ENCODE measurements at regions not wholly inside any gene's neighbourhood (a gene's known extent, or its start where the extent isn't known, plus 50 kb on each side); places are given as distances from the start of the nearest gene placed in this dataset.
"Not testable (repeated sequence)": the region's sequence is repeated elsewhere in the genome, so short reads cannot be mapped to it uniquely, and the experiment has no call there.

DNA sequence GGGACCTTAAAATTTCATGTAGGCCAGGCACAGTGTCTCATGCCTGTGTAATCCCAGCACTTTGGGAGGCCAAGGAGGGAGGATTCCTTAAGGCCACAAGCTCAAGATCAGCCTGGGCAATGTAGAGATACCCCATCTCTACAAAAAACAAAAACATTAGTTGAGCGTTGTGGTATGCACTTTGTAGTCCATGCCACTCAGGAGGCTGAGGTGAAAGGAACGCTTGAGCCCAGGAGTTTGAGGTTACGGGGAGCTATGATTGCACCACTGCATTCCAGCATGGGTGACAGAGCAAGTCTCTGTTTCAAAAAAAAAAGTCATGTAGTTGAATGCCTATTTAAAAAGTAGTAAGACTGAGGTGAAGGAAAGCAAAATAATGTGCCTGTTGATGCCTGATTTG is 83.5 kb downstream of the TTC6 start:
- H3K9me3 Mint-ChIP-seq (ENCODE audit: low read depth): no peaks in the 10 kb centered on the region
- no peak for DNase-seq (ENCODE audit: low spot score)
- TF ChIP-seq, protein P1, sequence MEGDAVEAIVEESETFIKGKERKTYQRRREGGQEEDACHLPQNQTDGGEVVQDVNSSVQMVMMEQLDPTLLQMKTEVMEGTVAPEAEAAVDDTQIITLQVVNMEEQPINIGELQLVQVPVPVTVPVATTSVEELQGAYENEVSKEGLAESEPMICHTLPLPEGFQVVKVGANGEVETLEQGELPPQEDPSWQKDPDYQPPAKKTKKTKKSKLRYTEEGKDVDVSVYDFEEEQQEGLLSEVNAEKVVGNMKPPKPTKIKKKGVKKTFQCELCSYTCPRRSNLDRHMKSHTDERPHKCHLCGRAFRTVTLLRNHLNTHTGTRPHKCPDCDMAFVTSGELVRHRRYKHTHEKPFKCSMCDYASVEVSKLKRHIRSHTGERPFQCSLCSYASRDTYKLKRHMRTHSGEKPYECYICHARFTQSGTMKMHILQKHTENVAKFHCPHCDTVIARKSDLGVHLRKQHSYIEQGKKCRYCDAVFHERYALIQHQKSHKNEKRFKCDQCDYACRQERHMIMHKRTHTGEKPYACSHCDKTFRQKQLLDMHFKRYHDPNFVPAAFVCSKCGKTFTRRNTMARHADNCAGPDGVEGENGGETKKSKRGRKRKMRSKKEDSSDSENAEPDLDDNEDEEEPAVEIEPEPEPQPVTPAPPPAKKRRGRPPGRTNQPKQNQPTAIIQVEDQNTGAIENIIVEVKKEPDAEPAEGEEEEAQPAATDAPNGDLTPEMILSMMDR (IDR thresholded peaks at IDR 0.05): no peak
- H3K27me3 Mint-ChIP-seq (ENCODE audit: low read depth): peaks cover 25% of the 10 kb centered on the region
- H3K4me1 Mint-ChIP-seq (ENCODE audit: low read depth): no peaks in the 10 kb centered on the region
- H3K27ac Mint-ChIP-seq (ENCODE audit: unreplicated experiment): no peak overlapping the region
- no peak overlapping the region for H3K4me3 Mint-ChIP-seq (ENCODE audit: unreplicated experiment)
- H3K36me3 Mint-ChIP-seq (ENCODE audit: low read depth): no peaks in the 10 kb centered on the region

DNA sequence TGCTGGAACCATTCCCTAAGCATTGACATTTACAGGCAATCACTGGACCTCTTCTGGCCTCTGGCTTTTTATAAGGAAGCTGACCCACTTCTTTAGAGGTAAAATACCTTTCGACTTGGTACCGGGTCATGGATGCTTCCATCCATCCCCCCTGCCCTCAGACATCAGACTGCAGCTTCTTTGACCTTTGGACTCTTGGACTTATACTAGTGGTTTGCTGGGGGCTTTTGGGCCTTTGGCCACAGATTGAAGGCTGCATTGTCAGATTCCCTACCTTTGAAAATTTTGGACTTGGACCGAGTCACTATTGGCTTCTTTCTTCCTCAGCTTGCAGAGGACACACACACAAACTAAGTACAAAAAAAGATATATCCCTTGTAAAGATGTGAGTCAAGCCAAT is 86.1 kb downstream of the TTC6 start:
- TF ChIP-seq, protein P1 (IDR thresholded peaks at IDR 0.05): no peak
- Mint-ChIP-seq H3K9me3 (ENCODE audit: low read depth) (peaks cover 2% of the 10 kb centered on the region), H3K27ac (ENCODE audit: unreplicated experiment) (no peak overlapping the region)

DNA sequence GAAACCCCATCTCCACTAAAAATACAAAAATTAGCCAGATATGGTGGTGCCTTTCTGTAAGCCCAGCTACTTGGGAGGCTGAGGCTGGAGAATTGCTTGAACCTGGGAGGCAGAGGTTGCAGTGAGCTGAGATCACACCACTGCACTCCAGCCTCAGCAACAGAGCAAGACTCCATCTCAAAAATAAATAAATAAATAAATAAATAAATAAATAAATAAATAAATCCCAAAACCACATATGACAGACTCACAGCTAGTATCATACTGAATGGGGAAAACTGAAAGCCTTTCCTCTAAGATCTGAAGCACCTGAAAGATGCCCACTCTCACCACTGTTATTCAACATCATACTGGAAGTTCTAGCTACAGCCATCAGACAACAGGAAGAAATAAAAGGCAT is 97.3 kb downstream of the TTC6 start:
- H3K9me3 Mint-ChIP-seq (ENCODE audit: low read depth): peaks cover 23% of the 10 kb centered on the region
- H3K27ac Mint-ChIP-seq (ENCODE audit: unreplicated experiment); H3K36me3 Mint-ChIP-seq (ENCODE audit: low read depth); DNase-seq (ENCODE audit: low spot score); H3K4me1 Mint-ChIP-seq (ENCODE audit: low read depth); H3K27me3 Mint-ChIP-seq (ENCODE audit: low read depth); H3K4me3 Mint-ChIP-seq (ENCODE audit: unreplicated experiment): not testable (repeated sequence)

More for the DNA sequence above, 86.1 kb downstream of the TTC6 start:
- Mint-ChIP-seq H3K27me3 (ENCODE audit: low read depth) (peaks cover 22% of the 10 kb centered on the region), H3K4me1 (ENCODE audit: low read depth) (no peaks in the 10 kb centered on the region), H3K36me3 (ENCODE audit: low read depth) (no peaks in the 10 kb centered on the region), H3K4me3 (ENCODE audit: unreplicated experiment) (no peak overlapping the region)
- no peak for DNase-seq (ENCODE audit: low spot score)

DNA sequence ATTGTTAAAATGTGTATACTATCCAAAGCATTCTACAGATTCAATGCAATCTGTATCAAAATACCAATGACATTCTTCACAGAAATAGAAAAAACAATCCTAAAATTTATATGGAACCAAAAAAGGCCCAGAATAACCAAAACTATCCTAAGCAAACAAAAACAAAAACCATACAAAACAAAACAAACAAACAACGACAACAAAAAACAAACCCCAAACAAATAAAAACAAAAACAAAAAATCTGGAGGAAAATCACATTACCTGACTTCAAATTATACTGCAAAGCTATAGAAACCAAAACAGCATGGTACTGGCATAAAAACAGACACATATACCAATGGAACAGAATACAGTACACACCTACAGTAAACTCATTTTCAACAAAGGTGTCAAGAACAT is 98.0 kb downstream of the TTC6 start:
- not testable (repeated sequence) for H3K4me1 Mint-ChIP-seq (ENCODE audit: low read depth); DNase-seq (ENCODE audit: low spot score)

DNA sequence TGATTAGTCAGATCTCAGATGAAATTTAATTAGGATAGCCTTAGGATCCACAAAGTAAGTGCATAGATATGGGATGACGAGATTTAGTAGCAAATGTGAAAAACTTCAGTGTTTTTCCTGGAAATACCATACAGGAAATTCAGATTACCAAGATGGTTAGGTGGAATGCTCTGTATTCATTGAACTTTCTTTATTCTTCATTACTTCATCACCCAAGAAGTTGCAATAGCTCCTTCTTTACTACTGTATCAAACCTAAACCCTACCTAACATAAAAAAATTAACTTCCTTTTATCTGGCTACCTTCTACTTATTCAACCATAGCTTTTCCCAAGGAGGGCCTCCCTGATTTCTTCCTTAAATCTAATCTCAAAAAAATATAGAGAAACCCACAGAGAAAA is 100.4 kb downstream of the TTC6 start:
- H3K4me3 Mint-ChIP-seq (ENCODE audit: unreplicated experiment): no peak overlapping the region
- H3K4me1 Mint-ChIP-seq (ENCODE audit: low read depth): no peaks in the 10 kb centered on the region
- peaks cover 23% of the 10 kb centered on the region for H3K9me3 Mint-ChIP-seq (ENCODE audit: low read depth)
- DNase-seq (ENCODE audit: low spot score): no peak
- TF ChIP-seq, protein P1 (IDR thresholded peaks at IDR 0.05): no peak
- H3K36me3 Mint-ChIP-seq (ENCODE audit: low read depth): peaks cover 2% of the 10 kb centered on the region
- H3K27ac Mint-ChIP-seq (ENCODE audit: unreplicated experiment): no peak overlapping the region
- H3K27me3 Mint-ChIP-seq (ENCODE audit: low read depth): no peaks in the 10 kb centered on the region

More for the DNA sequence above, 98.0 kb downstream of the TTC6 start:
- not testable (repeated sequence) for H3K27me3 Mint-ChIP-seq (ENCODE audit: low read depth); H3K4me3 Mint-ChIP-seq (ENCODE audit: unreplicated experiment); H3K36me3 Mint-ChIP-seq (ENCODE audit: low read depth); H3K27ac Mint-ChIP-seq (ENCODE audit: unreplicated experiment)
- H3K9me3 Mint-ChIP-seq (ENCODE audit: low read depth): peaks cover 23% of the 10 kb centered on the region

DNA sequence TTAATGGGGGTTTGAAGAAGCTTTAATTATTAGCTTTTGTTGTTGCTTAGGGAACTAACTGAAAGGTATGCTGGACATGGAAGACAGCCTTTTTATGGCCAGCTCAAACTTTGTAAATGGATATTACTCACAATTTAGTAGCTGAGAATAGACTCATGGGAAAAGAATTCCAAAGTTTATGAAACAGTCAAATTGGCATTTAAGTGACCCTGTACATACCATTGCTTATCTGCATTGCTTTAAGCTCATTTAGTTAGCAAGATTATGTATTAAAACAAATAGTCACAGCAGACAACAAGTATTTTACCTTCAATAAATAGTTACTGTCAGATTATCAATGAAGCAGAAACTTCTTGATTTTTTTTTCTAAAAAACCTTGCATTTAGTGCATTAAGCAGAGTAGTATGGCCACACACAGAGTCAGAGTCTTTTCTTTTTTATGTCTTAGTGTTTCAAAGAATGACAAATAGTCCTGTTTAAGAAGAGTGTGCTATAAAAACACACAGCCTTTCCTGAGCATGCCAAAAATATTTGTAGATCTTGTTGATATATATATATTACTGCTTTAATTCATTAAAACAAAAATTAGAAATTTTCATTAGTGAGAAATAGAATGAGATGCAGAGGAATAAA is 102.2 kb downstream of the TTC6 start:
- no peak for DNase-seq (ENCODE audit: low spot score)

More for the DNA sequence above, 102.2 kb downstream of the TTC6 start:
- H3K27ac Mint-ChIP-seq (ENCODE audit: unreplicated experiment): no peak overlapping the region
- peaks cover 2% of the 10 kb centered on the region for H3K27me3 Mint-ChIP-seq (ENCODE audit: low read depth)
- H3K36me3 Mint-ChIP-seq (ENCODE audit: low read depth): peaks cover 2% of the 10 kb centered on the region
- TF ChIP-seq, protein P1 (IDR thresholded peaks at IDR 0.05): no peak
- H3K9me3 Mint-ChIP-seq (ENCODE audit: low read depth): peaks cover 16% of the 10 kb centered on the region
- H3K4me3 Mint-ChIP-seq (ENCODE audit: unreplicated experiment): no peak overlapping the region
- H3K4me1 Mint-ChIP-seq (ENCODE audit: low read depth): no peaks in the 10 kb centered on the region
